Thyroid gland (tissue), 4 donors: ENCODE measurements at regions not wholly inside any gene's neighbourhood (a gene's known extent, or its start where the extent isn't known, plus 50 kb on each side); places are given as distances from the start of the nearest gene placed in this dataset.
A peak's percentile ranks its signal among the peaks of the same experiment; 100 is the strongest.

Experiments
- DNase-seq, 2 donors: peaks; one replicate each; pipeline ENCODE4 v3.0.0-alpha.2; 2019
- H3K27ac ChIP-seq, 3 donors: fragments of 200-600 bp; sonication (generic); 1 replicate in 2 of 3; 2 replicates in 1 of 3; pipeline ENCODE4 v1.5.1; 2016 to 2019; ENCODE audit warnings: mild to moderate bottlenecking in 1 of 3, moderate library complexity in 1 of 3
- H3K27me3 ChIP-seq: fragments of 200-600 bp; sonication (generic); one replicate; pipeline ENCODE4 v1.5.1; 2019
- H3K36me3 ChIP-seq, 2 donors: fragments of 200-600 bp; sonication (generic); one replicate each; pipeline ENCODE4 v1.5.1; 2016 to 2019
- H3K4me1 ChIP-seq, 2 donors: fragments of 200-600 bp; sonication (generic); one replicate each; pipeline ENCODE4 v1.5.1; 2017 to 2019
- H3K4me3 ChIP-seq, 3 donors: fragments of 200-600 bp; sonication (generic); replicated peaks in 1 of 3; 1 replicate in 2 of 3; 2 replicates in 1 of 3; pipeline ENCODE4 v1.5.1; 2016; ENCODE audit warnings: mild to moderate bottlenecking in 1 of 3
- H3K9me3 ChIP-seq: fragments of 200-600 bp; sonication (generic); one replicate; pipeline ENCODE4 v1.5.1; 2017
- CTCF ChIP-seq, 6 experiments: fragments of 200-600 bp in 3 of 6; fragments of 450-650 bp in 3 of 6; sonication (generic) in 3 of 6; IDR thresholded peaks; one replicate each; pipeline ENCODE4 v1.5.1; 2016 to 2019; ENCODE audit warnings: antibody characterized with exemption in 6 of 6, mild to moderate bottlenecking in 2 of 6, inconsistent platforms in 1 of 6, moderate library complexity in 1 of 6
- POLR2A ChIP-seq, 2 donors: fragments of 450-650 bp; IDR thresholded peaks; one replicate each; pipeline ENCODE4 v1.6.1; 2017; ENCODE audit warnings: antibody characterized with exemption in 2 of 2, mild to moderate bottlenecking in 2 of 2, moderate library complexity in 1 of 2
- WGBS, 2 donors: methylation state at CpG; one replicate each; pipeline ENCODE4 v1.1.5; 2017; 5-methylcytosine and 5-hydroxymethylcytosine counted together
- intact Hi-C: fragments of 100-400 bp; cut with DNase I; formaldehyde crosslinking; loops from one replicate; pipeline ENCODE4 v1.15.1; 2023

DNA sequence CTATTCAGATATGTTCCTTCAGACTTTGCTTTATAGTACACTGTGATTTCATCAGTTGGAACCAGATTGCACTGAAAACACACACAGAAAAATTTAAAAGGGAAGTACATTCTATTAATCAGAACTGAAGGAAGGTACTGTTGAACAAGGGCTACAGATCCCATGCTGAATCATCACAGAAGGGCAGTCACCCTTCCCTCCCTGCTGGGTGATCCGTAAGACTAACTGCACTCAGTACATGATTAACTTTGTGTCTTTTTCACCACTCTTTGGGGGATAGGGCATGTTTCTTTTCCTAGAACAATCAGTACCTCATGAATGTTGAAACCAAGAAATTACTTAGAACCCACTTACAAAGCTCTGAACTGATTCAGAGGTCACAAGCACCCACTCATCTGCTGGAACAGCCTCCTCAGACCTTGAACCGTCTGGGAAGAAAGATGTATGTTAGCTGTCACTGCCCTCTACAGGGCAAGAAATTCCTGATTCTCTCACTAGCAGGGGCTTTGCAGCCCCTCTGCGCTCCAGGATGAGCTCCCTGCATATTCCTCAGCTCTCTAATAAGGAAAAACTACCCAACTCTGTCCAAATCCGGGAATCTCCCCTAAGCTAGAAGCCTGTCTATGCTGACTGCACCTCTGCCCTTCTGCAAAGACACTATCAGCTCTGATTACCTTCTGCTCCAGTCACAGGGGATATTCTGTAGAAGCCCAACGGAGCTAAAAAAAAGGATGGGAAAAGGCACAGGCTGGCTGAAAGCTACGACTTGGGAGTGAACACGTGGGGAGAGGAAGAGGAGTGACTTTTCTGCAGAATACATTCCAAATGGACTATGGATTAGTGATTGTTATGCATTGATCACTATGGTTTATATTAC lies 51.0 kb downstream of the IARS1 start:
- Histone ChIP-seq H3K36me3 (peaks cover 80 to 94% of the 10 kb centered on the region in 2 donors), H3K27ac (no peak overlapping the region), H3K27me3 (no peaks in the 10 kb centered on the region), H3K9me3 (no peaks in the 10 kb centered on the region), H3K4me3 (no peak overlapping the region), H3K4me1 (no peaks in the 10 kb centered on the region)
- 64 to 76% methylated on average over 7 of the region's 7 CpGs for WGBS, 2 donors
- DNase-seq = peak; percentile 27 to 29
- intact Hi-C loops = loop anchor here (10.0 kb wide), 1 partner anchor 108 kb away; no protein-coding TSS in a partner anchor
- TF ChIP-seq POLR2A (IDR thresholded peaks at IDR 0.05) = no peak
- peak in 4 of 6 experiments; percentile 10 to 39 (median 29) for TF ChIP-seq CTCF (IDR thresholded peaks at IDR 0.05)

DNA sequence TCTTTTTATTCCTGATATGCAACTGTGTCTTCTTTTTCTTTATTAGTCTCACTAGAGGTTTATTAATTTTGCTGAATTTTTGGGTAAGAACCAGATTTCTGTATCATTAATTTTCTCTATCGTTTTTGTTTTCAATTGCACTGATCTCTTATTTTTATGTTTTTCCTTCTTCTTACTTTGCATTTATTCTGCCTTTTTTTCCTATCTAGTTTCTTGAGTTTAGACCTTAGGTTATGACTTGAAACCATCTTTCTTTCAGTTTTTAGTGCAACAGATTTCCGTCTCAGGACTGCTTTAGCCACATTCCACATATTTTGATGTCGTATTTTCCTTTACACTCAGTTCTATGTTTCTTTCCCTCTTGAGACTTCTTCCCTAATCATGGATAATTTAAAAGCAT lies 56.6 kb downstream of the IARS1 start:
- TF ChIP-seq CTCF (IDR thresholded peaks at IDR 0.05) (no peak), POLR2A (IDR thresholded peaks at IDR 0.05) (no peak)
- H3K36me3 ChIP-seq = peaks cover 24 to 43% of the 10 kb centered on the region in 2 donors
- intact Hi-C loops = no loop called here

DNA sequence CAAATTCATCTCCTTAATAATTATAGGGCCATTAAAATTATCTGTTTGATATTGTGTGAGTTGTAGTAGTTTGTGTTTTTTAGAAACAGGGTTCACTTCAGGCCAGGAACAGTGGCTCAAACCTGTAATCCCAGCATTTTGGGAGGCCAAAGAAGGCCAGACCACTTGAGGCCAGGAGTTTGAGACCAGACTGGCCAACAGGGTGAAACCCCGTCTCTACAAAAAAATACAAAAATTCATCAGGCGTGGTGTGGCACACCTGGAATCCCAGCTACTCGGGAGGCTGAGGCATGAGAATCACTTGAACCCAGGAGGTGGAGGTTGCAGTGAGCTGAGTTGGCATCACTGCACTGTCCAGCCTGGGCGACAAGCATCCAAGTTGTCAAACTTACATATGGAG lies 57.0 kb downstream of the IARS1 start:
- Histone ChIP-seq H3K27me3 (no peaks in the 10 kb centered on the region), H3K36me3 (peaks cover 21 to 39% of the 10 kb centered on the region in 2 donors), H3K4me1 (no peaks in the 10 kb centered on the region), H3K27ac (no peak overlapping the region), H3K4me3 (no peak overlapping the region), H3K9me3 (no peaks in the 10 kb centered on the region)
- 97 to 99% methylated on average over 4 of the region's 4 CpGs for WGBS, 2 donors
- TF ChIP-seq POLR2A (IDR thresholded peaks at IDR 0.05) (no peak), CTCF (IDR thresholded peaks at IDR 0.05) (no peak)
- intact Hi-C loops = no loop called here
- DNase-seq = no peak

More for the DNA sequence above, 56.6 kb downstream of the IARS1 start:
- WGBS, 2 donors = 97% methylated on average over 3 of the region's 3 CpGs
- H3K9me3 ChIP-seq = no peaks in the 10 kb centered on the region
- H3K27ac ChIP-seq = no peak overlapping the region
- H3K4me3 ChIP-seq = no peak overlapping the region
- DNase-seq = no peak
- no peaks in the 10 kb centered on the region for H3K4me1 ChIP-seq
- H3K27me3 ChIP-seq = no peaks in the 10 kb centered on the region

DNA sequence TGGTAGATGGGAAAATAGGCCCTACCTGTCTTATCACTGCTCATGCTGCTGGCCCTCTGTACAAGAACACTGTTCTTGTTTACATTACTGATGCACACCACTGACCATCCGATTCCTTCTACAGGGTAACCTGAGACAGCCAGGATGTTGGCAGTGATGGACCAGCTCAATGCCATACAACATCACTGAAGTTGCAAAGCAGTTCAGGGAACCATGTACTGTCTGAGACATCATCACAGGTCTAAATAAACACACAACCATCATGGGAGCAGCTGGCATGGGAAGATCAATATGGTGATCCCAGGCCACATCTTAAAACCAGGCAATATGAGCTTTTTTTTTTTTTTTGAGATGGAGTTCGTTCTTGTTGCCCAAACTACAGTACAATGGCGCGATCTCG lies 59.0 kb downstream of the IARS1 start:
- Histone ChIP-seq H3K27ac (no peak overlapping the region), H3K4me1 (no peaks in the 10 kb centered on the region), H3K4me3 (no peak overlapping the region), H3K9me3 (no peaks in the 10 kb centered on the region), H3K36me3 (peaks cover 2 to 21% of the 10 kb centered on the region in 2 donors), H3K27me3 (no peaks in the 10 kb centered on the region)
- TF ChIP-seq POLR2A (IDR thresholded peaks at IDR 0.05) (no peak), CTCF (IDR thresholded peaks at IDR 0.05) (no peak)
- intact Hi-C loops = no loop called here
- 89 to 90% methylated on average over 5 of the region's 5 CpGs for WGBS, 2 donors
- peak; percentile 8 to 30 for DNase-seq

GRCh38 chr9:92232190-92232589 lies 61.3 kb downstream of the IARS1 start:
- no peaks in the 10 kb centered on the region for H3K9me3 ChIP-seq
- intact Hi-C loops = no loop called here
- DNase-seq = no peak
- H3K4me3 ChIP-seq = no peak overlapping the region
- H3K27me3 ChIP-seq = no peaks in the 10 kb centered on the region
- no peaks in the 10 kb centered on the region for H3K4me1 ChIP-seq
- WGBS, 2 donors = 79 to 90% methylated on average over 1 of the region's 1 CpG
- H3K27ac ChIP-seq = no peak overlapping the region
- no peak for TF ChIP-seq POLR2A (IDR thresholded peaks at IDR 0.05)
- H3K36me3 ChIP-seq = peaks cover 0 to 11% of the 10 kb centered on the region in 2 donors
